ENCODE measurements at regions not wholly inside any gene's neighbourhood (a gene's known extent, or its start where the extent isn't known, plus 50 kb on each side); places are given as distances from the start of the nearest gene placed in this dataset.
"Not testable (repeated sequence)": the region's sequence is repeated elsewhere in the genome, so short reads cannot be mapped to it uniquely, and the experiment has no call there.

DNA sequence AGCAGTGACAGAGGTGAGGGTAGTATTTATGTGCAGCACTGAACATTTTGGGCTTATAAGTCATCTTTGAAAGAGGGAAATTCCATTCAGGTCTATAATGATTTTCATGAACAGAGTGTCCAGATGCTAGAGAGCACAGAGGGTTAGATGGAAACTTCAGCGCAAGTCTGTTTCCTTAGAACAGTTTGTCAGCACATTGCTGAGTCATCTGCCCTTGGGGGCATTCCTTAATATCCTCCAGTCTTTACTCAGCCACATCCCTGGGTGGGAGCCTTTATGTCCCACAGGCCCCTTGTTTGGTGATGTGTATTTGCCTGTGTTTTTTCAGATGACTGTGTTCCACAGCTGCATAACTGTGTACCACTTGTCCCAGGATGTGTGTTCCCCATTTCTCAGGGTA lies 138.5 kb upstream of the S1PR3 start:
- FAIRE-seq, result no peak
- TF ChIP-seq SPI1 (IDR thresholded peaks at IDR 0.05; ENCODE audit: low read depth, low read length) (no peak), PAX5 (IDR thresholded peaks at IDR 0.05; ENCODE audit: insufficient read depth, low read length, severe bottlenecking) (no peak), POU2F2 (IDR thresholded peaks at IDR 0.05; ENCODE audit: low read depth, low read length) (no peak)
- DNase-seq (ENCODE audit: insufficient read length, low spot score), result no peak

DNA sequence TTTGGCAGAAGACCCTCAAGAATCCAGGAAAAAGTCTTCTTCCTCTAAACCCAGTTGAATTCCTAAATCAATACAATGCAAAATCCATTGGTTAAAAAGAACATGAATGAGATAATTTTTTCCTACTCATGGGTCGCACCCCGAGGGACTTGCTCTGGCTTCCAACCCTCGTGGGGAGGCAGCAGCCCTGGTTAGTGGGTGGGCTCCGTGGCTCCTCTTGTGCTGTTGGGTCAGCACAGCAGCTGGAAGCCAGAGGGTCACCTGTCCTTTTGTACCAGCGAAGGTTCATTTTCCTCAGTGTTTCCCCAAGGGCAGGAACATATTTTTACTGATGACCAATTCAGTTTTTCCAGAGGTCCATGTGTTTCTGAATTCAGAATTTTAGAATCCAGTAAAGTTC lies 120.6 kb upstream of the S1PR3 start:
- TF ChIP-seq POU2F2 (IDR thresholded peaks at IDR 0.05; ENCODE audit: low read depth, low read length) (no peak), TAF1 (IDR thresholded peaks at IDR 0.05; ENCODE audit: low read depth, low read length) (no peak), PAX5 (IDR thresholded peaks at IDR 0.05; ENCODE audit: insufficient read depth, low read length, severe bottlenecking) (no peak), POLR2A (IDR thresholded peaks at IDR 0.05; ENCODE audit: low read depth, low read length) (no peak), POLR2AphosphoS5 (IDR thresholded peaks at IDR 0.05; ENCODE audit: low read depth, low read length) (no peak), SPI1 (IDR thresholded peaks at IDR 0.05; ENCODE audit: low read depth, low read length) (no peak)
- FAIRE-seq (no peak), DNase-seq (ENCODE audit: insufficient read length, low spot score) (no peak)

DNA sequence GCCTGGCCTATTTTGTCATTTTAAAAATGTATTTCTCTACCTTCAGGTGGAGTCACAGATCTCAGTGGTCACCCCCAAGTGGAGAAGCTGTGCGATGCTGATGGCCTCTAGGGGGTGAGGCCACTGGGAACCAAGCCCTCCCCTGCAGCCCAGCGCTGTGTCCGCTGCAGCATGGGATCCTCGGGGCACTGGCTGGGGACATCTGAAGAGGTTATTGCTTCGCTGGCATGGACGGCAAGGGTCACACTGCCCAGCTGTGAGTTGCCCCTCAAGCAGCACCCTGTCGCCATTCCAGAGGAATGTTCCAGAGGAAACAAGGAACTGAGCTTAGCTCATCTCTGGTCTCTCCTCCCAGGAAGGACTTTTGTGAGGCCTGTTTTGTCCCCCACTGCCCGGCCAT lies 119.6 kb upstream of the S1PR3 start:
- FAIRE-seq (no peak), DNase-seq (ENCODE audit: insufficient read length, low spot score) (no peak)
- TF ChIP-seq TAF1 (IDR thresholded peaks at IDR 0.05; ENCODE audit: low read depth, low read length) (no peak), SPI1 (IDR thresholded peaks at IDR 0.05; ENCODE audit: low read depth, low read length) (no peak), POLR2A (IDR thresholded peaks at IDR 0.05; ENCODE audit: low read depth, low read length) (no peak), POLR2AphosphoS5 (IDR thresholded peaks at IDR 0.05; ENCODE audit: low read depth, low read length) (no peak), POU2F2 (IDR thresholded peaks at IDR 0.05; ENCODE audit: low read depth, low read length) (no peak), PAX5 (IDR thresholded peaks at IDR 0.05; ENCODE audit: insufficient read depth, low read length, severe bottlenecking) (no peak)

DNA sequence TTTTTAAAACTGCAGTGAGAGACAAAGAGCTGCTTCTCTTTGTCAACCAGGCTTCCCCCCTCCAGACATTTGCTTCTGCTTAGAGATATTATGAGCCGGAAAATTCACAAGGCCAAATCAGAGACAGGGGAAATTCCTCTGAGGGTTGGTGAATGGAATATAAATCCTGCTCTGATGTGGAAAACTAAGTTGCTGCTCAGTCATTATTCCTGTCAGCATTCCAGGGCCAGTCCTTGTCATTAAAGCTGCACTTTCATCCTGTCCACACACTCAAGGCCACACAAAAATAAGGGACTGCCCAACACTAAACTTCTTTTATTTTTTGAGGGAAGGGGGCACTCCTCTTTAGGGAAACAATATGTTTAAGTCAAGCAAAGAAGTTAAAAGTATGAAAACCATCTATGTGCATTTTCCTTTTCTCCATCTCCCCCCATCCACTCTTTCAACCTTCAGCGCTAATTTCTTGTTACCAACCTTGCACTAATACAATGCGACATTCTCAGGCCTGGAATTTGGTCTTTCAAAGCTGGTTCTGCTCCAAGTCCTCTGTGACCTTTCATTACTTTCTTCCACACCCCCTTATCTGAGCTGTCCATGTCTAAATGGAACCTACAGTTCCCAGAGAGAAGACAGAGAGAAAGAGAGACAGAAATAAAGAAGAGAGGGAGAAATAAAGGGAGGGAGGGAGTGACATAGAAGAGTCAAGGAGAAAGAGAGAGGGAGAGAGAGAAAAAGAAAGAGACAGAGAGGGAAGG lies 118.9 kb upstream of the S1PR3 start:
- FAIRE-seq, result no peak
- no peak for DNase-seq (ENCODE audit: insufficient read length, low spot score)
- TF ChIP-seq POU2F2 (IDR thresholded peaks at IDR 0.05; ENCODE audit: low read depth, low read length), result no peak
- TF ChIP-seq PAX5 (IDR thresholded peaks at IDR 0.05; ENCODE audit: insufficient read depth, low read length, severe bottlenecking), result no peak
- no peak for TF ChIP-seq POLR2AphosphoS5 (IDR thresholded peaks at IDR 0.05; ENCODE audit: low read depth, low read length)
- TF ChIP-seq TAF1 (IDR thresholded peaks at IDR 0.05; ENCODE audit: low read depth, low read length), result no peak

DNA sequence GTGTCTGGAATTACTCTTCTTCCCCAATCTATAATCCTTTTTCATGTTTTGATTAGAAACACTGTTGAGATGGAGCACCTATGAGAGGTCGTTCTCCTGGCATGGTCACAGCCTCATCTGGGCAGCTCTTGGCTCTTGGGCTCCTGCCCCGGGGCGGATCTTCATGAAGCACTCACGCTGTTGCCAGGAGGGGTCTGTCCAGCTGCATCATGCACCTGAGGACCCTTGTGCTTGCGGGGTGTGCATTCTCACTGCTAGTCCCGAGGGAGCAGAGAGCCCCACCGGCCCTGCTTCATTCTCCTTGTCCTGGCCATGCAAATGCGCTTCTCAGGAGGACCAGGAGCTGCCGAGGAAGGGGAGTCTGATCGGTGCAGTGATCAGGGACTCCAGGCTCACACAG lies 117.6 kb upstream of the S1PR3 start:
- no peak for TF ChIP-seq SPI1 (IDR thresholded peaks at IDR 0.05; ENCODE audit: low read depth, low read length)
- TF ChIP-seq POLR2A (IDR thresholded peaks at IDR 0.05; ENCODE audit: low read depth, low read length), result no peak
- no peak for TF ChIP-seq POLR2AphosphoS5 (IDR thresholded peaks at IDR 0.05; ENCODE audit: low read depth, low read length)
- no peak for FAIRE-seq
- no peak for DNase-seq (ENCODE audit: insufficient read length, low spot score)

GRCh38 chr9:88874391-88874790 lies 116.9 kb upstream of the S1PR3 start:
- TF ChIP-seq TAF1 (IDR thresholded peaks at IDR 0.05; ENCODE audit: low read depth, low read length) (no peak), POU2F2 (IDR thresholded peaks at IDR 0.05; ENCODE audit: low read depth, low read length) (no peak), POLR2A (IDR thresholded peaks at IDR 0.05; ENCODE audit: low read depth, low read length) (no peak), POLR2AphosphoS5 (IDR thresholded peaks at IDR 0.05; ENCODE audit: low read depth, low read length) (no peak), SPI1 (IDR thresholded peaks at IDR 0.05; ENCODE audit: low read depth, low read length) (no peak), PAX5 (IDR thresholded peaks at IDR 0.05; ENCODE audit: insufficient read depth, low read length, severe bottlenecking) (no peak)
- FAIRE-seq, result no peak
- no peak for DNase-seq (ENCODE audit: insufficient read length, low spot score)

GRCh38 chr9:88875400-88876120 lies 115.7 kb upstream of the S1PR3 start:
- TF ChIP-seq POLR2A (IDR thresholded peaks at IDR 0.05; ENCODE audit: low read depth, low read length), result no peak
- no peak for TF ChIP-seq POLR2AphosphoS5 (IDR thresholded peaks at IDR 0.05; ENCODE audit: low read depth, low read length)
- TF ChIP-seq TAF1 (IDR thresholded peaks at IDR 0.05; ENCODE audit: low read depth, low read length), result no peak
- TF ChIP-seq SPI1 (IDR thresholded peaks at IDR 0.05; ENCODE audit: low read depth, low read length), result no peak
- no peak for TF ChIP-seq PAX5 (IDR thresholded peaks at IDR 0.05; ENCODE audit: insufficient read depth, low read length, severe bottlenecking)
- no peak for TF ChIP-seq POU2F2 (IDR thresholded peaks at IDR 0.05; ENCODE audit: low read depth, low read length)

GRCh38 chr9:88880199-88880598 lies 111.1 kb upstream of the S1PR3 start:
- FAIRE-seq (no peak), DNase-seq (ENCODE audit: insufficient read length, low spot score) (no peak)
- TF ChIP-seq TAF1 (IDR thresholded peaks at IDR 0.05; ENCODE audit: low read depth, low read length) (no peak), POU2F2 (IDR thresholded peaks at IDR 0.05; ENCODE audit: low read depth, low read length) (no peak)

More at GRCh38 chr9:88875400-88876120, 115.7 kb upstream of the S1PR3 start:
- FAIRE-seq (no peak), DNase-seq (ENCODE audit: insufficient read length, low spot score) (no peak)

GRCh38 chr9:88884291-88884690 lies 107.0 kb upstream of the S1PR3 start:
- DNase-seq (ENCODE audit: insufficient read length, low spot score); FAIRE-seq: not testable (repeated sequence)

GRCh38 chr9:88886762-88887161 lies 104.5 kb upstream of the S1PR3 start:
- FAIRE-seq; DNase-seq (ENCODE audit: insufficient read length, low spot score): not testable (repeated sequence)

- no peak for DNase-seq (ENCODE audit: insufficient read length, low spot score)
- TF ChIP-seq PAX5 (IDR thresholded peaks at IDR 0.05; ENCODE audit: insufficient read depth, low read length, severe bottlenecking), result no peak
- no peak for TF ChIP-seq POU2F2 (IDR thresholded peaks at IDR 0.05; ENCODE audit: low read depth, low read length)
- TF ChIP-seq SPI1 (IDR thresholded peaks at IDR 0.05; ENCODE audit: low read depth, low read length), result no peak
- no peak for TF ChIP-seq POLR2AphosphoS5 (IDR thresholded peaks at IDR 0.05; ENCODE audit: low read depth, low read length)
- TF ChIP-seq POLR2A (IDR thresholded peaks at IDR 0.05; ENCODE audit: low read depth, low read length), result no peak
- TF ChIP-seq TAF1 (IDR thresholded peaks at IDR 0.05; ENCODE audit: low read depth, low read length), result no peak
- FAIRE-seq, result no peak
Measured at GRCh38 chr9:88889386-88889785, 101.9 kb upstream of the S1PR3 start.

All from GM12891 (cell line).